ENCODE measurements at regions not wholly inside any gene's neighbourhood (a gene's known extent, or its start where the extent isn't known, plus 50 kb on each side); places are given as distances from the start of the nearest gene placed in this dataset.

- TF ChIP-seq CTCF (IDR thresholded peaks at IDR 0.05) (no peak), POLR2AphosphoS5 (IDR thresholded peaks at IDR 0.05) (no peak)
Observed at GRCh38 chr4:131366714-131367113, 1782.4 kb upstream of the PCDH10 start.
